SK-N-MC (cell line): ENCODE measurements at regions not wholly inside any gene's neighbourhood (a gene's known extent, or its start where the extent isn't known, plus 50 kb on each side); places are given as distances from the start of the nearest gene placed in this dataset.

Experiments used
- EZH2 ChIP-seq: fragments of 200-600 bp; sonication (generic); IDR thresholded peaks from one replicate; pipeline ENCODE4 v1.6.1; 2017; ENCODE audit warnings: antibody characterized with exemption
- POLR2AphosphoS5 ChIP-seq: IDR thresholded peaks from 2 replicates; pipeline ENCODE4 v1.6.1; 2012; ENCODE audit warnings: mild to moderate bottlenecking, low read depth, low read length, borderline replicate concordance

DNA sequence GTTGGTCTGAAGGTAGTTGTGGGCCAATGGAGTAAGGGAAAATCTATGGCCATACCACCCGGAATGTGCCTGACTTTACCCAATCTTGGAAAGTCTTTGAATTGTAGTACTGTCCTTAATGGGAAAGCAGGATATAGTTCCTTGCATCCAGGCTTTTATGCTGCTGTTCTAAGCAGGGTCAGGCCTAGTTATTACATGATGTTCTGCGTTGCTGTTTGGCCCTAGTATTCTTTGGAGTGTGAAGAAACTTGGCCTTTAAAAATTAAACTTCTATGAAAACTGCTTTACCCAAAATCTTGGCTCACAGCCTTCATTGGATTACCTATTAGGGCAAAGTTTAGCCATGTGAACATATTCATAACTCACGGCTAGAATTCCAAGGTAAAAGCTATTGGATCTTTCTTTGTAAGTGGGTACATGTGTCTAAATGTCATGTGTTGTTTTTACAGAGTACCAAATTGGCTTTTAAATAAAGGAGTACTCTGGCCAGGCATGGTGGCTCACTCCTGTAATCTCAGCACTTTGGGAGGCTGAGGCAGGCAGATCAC lies 211.1 kb downstream of the DTWD2 start:
- TF ChIP-seq EZH2 (no peak), POLR2AphosphoS5 (no peak)
